Suprapubic skin (tissue), 3 donors: ENCODE measurements at regions not wholly inside any gene's neighbourhood (a gene's known extent, or its start where the extent isn't known, plus 50 kb on each side); places are given as distances from the start of the nearest gene placed in this dataset.

Source experiments
- POLR2A ChIP-seq, 2 donors: fragments of 450-650 bp; IDR thresholded peaks; one replicate each; pipeline ENCODE4 v1.6.1; 2017; ENCODE audit warnings: antibody characterized with exemption in 2 of 2, mild to moderate bottlenecking in 2 of 2, moderate library complexity in 2 of 2
- TF ChIP-seq, protein P1 (sequence below), 2 donors: fragments of 200-600 bp in 1 of 2; fragments of 450-650 bp in 1 of 2; sonication (generic) in 1 of 2; IDR thresholded peaks; one replicate each; pipeline ENCODE4 v1.5.1; 2016 to 2019; ENCODE audit warnings: antibody characterized with exemption in 2 of 2, mild to moderate bottlenecking in 1 of 2, moderate library complexity in 1 of 2

DNA sequence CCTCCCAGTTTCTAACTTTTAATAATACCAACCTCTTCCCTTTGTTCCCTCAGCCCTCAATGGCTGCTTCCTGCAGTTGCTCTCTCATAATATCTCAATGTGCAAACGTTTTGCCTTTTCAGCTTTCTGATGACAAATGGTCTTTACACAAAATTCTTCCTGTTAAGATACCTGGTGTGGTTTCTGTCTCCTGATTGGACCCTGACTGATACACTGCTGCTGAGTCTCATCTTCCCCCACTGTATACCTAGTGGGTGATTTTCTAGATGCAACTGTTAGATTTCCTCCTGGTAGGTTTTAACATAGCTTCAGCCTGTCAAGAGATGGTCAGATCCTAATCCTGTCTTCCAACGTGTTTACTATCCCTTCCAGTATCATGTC lies 147.9 kb upstream of the TOP1 start:
- TF ChIP-seq, protein P1, sequence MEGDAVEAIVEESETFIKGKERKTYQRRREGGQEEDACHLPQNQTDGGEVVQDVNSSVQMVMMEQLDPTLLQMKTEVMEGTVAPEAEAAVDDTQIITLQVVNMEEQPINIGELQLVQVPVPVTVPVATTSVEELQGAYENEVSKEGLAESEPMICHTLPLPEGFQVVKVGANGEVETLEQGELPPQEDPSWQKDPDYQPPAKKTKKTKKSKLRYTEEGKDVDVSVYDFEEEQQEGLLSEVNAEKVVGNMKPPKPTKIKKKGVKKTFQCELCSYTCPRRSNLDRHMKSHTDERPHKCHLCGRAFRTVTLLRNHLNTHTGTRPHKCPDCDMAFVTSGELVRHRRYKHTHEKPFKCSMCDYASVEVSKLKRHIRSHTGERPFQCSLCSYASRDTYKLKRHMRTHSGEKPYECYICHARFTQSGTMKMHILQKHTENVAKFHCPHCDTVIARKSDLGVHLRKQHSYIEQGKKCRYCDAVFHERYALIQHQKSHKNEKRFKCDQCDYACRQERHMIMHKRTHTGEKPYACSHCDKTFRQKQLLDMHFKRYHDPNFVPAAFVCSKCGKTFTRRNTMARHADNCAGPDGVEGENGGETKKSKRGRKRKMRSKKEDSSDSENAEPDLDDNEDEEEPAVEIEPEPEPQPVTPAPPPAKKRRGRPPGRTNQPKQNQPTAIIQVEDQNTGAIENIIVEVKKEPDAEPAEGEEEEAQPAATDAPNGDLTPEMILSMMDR (IDR thresholded peaks at IDR 0.05), result no peak
- no peak for TF ChIP-seq POLR2A (IDR thresholded peaks at IDR 0.05)
